Bronchial epithelial cell (primary cell): ENCODE measurements at regions not wholly inside any gene's neighbourhood (a gene's known extent, or its start where the extent isn't known, plus 50 kb on each side); places are given as distances from the start of the nearest gene placed in this dataset.
A peak's percentile ranks its signal among the peaks of the same experiment; 100 is the strongest.
"Not testable (repeated sequence)": the region's sequence is repeated elsewhere in the genome, so short reads cannot be mapped to it uniquely, and the experiment has no call there.

ENCODE experiments used
- DNase-seq: peaks from one replicate; pipeline ENCODE4 v3.0.0-alpha.2; 2010; ENCODE audit warnings: low read depth
- FAIRE-seq: peaks from 2 replicates; lab custom pipeline; 2011; peaks lifted over from hg19 to GRCh38; lab: Jason Lieb, UNC
- H3K27me3 ChIP-seq: 2 replicates; pipeline ENCODE4 v1.5.1; 2011; ENCODE audit warnings: low read length; ENCODE audit not compliant: control insufficient read depth, insufficient read depth
- H3K36me3 ChIP-seq: 2 replicates; pipeline ENCODE4 v1.5.1; 2011; ENCODE audit warnings: low read length; ENCODE audit not compliant: control insufficient read depth, insufficient read depth
- H3K4me3 ChIP-seq: 2 replicates; pipeline ENCODE4 v1.5.1; 2011; ENCODE audit warnings: mild to moderate bottlenecking, low read depth, low read length, control low read depth
- CTCF ChIP-seq: IDR thresholded peaks from 2 replicates; pipeline ENCODE4 v1.5.1; 2011; ENCODE audit warnings: mild to moderate bottlenecking, moderate library complexity, low read length, control low read depth, inconsistent platforms; ENCODE audit not compliant: insufficient read depth, severe bottlenecking

GRCh38 chr2:51920509-51920908 lies 888.6 kb upstream of the NRXN1 start:
- Histone ChIP-seq H3K27me3 (no peaks in the 10 kb centered on the region), H3K36me3 (no peaks in the 10 kb centered on the region), H3K4me3 (no peak overlapping the region)
- DNase-seq: no peak
- TF ChIP-seq CTCF: no peak
- FAIRE-seq: no peak

GRCh38 chr2:51919395-51919794 lies 887.5 kb upstream of the NRXN1 start:
- no peak overlapping the region for H3K4me3 ChIP-seq
- no peak for TF ChIP-seq CTCF
- no peak for FAIRE-seq
- H3K27me3 ChIP-seq: no peaks in the 10 kb centered on the region
- H3K36me3 ChIP-seq: no peaks in the 10 kb centered on the region
- DNase-seq: peak; percentile 86

GRCh38 chr2:51918113-51918512 lies 886.2 kb upstream of the NRXN1 start:
- DNase-seq (peak; percentile 13), FAIRE-seq (no peak)
- no peak for TF ChIP-seq CTCF
- Histone ChIP-seq H3K36me3 (no peaks in the 10 kb centered on the region), H3K4me3 (no peak overlapping the region), H3K27me3 (no peaks in the 10 kb centered on the region)

- FAIRE-seq (no peak), DNase-seq (no peak)
- Histone ChIP-seq H3K27me3 (no peaks in the 10 kb centered on the region), H3K4me3 (no peak overlapping the region), H3K36me3 (no peaks in the 10 kb centered on the region)
- TF ChIP-seq CTCF: no peak
These were observed 871.8 kb upstream of the NRXN1 start for GRCh38 chr2:51903728-51904127.

- Histone ChIP-seq H3K36me3 (no peaks in the 10 kb centered on the region), H3K4me3 (no peak overlapping the region), H3K27me3 (no peaks in the 10 kb centered on the region)
- no peak for DNase-seq
- FAIRE-seq: no peak
- TF ChIP-seq CTCF: no peak
These were observed 867.7 kb upstream of the NRXN1 start for GRCh38 chr2:51899643-51900042.

- H3K36me3 ChIP-seq, DNase-seq, H3K4me3 ChIP-seq, H3K27me3 ChIP-seq, FAIRE-seq: not testable (repeated sequence)
These were observed 862.7 kb upstream of the NRXN1 start for GRCh38 chr2:51894584-51894983.
